IMR-90 (cell line): ENCODE measurements at regions not wholly inside any gene's neighbourhood (a gene's known extent, or its start where the extent isn't known, plus 50 kb on each side); places are given as distances from the start of the nearest gene placed in this dataset.

Source experiments
- ATAC-seq: fragments of 200-7000 bp; cut with Tn5 transposase; 2 replicates; pipeline ENCODE4 v1.9.1; 2020; ENCODE audit warnings: low read depth, mild to moderate bottlenecking, moderate library complexity
- BruUV-seq: library from RNA; stranded (reverse); fragments of 400-500 nt; replicated peaks from 2 replicates; lab custom pipeline; 2021; lab: Mats Ljungman, UMichigan
- CTCF ChIA-PET: fragments of 300-600 bp; formaldehyde crosslinking; extraction: SDS; loops from one replicate; lab custom pipeline; 2021; ENCODE audit warnings: antibody characterized with exemption; lab: Yijun Ruan, JAX
- POLR2A ChIA-PET: fragments of 300-600 bp; sonication (Branson Sonifier 250); formaldehyde crosslinking; loops from one replicate; lab custom pipeline; 2022; ENCODE audit warnings: antibody characterized with exemption; ENCODE audit not compliant: unreplicated experiment; lab: Charles Lee
- DNase-seq: peaks from one replicate; pipeline ENCODE4 v3.0.0; 2013
- H2AFZ ChIP-seq: replicated peaks from 2 replicates; pipeline ENCODE3; 2013; ENCODE audit warnings: low read length, mild to moderate bottlenecking; ENCODE audit not compliant: poor library complexity
- H2AK5ac ChIP-seq: 2 replicates; pipeline ENCODE4 v1.6.1; 2013; ENCODE audit warnings: low read depth, low read length, inconsistent platforms
- H2AK9ac ChIP-seq: replicated peaks from 2 replicates; pipeline ENCODE3; 2013; ENCODE audit warnings: mild to moderate bottlenecking, low read depth, low read length, moderate library complexity; ENCODE audit not compliant: poor library complexity
- H2BK120ac ChIP-seq: 2 replicates; pipeline ENCODE4 v1.6.1; 2013; ENCODE audit warnings: low read depth, low read length, inconsistent platforms
- H2BK15ac ChIP-seq: 3 replicates; pipeline ENCODE4 v1.6.1; 2013; ENCODE audit warnings: low read depth, low read length, inconsistent platforms
- H2BK20ac ChIP-seq: 2 replicates; pipeline ENCODE4 v1.6.1; 2013; ENCODE audit warnings: low read depth, mild to moderate bottlenecking, inconsistent platforms, low read length, moderate library complexity
- H2BK5ac ChIP-seq: 2 replicates; pipeline ENCODE4 v1.6.1; 2013; ENCODE audit warnings: mild to moderate bottlenecking, low read depth, low read length, inconsistent platforms; ENCODE audit not compliant: poor library complexity, severe bottlenecking
- H3K14ac ChIP-seq: replicated peaks from 2 replicates; pipeline ENCODE4 v1.6.1; 2013; ENCODE audit warnings: low read depth, low read length, inconsistent platforms
- H3K18ac ChIP-seq: 2 replicates; pipeline ENCODE4 v1.6.1; 2013; ENCODE audit warnings: low read depth, low read length, control low read depth
- H3K23ac ChIP-seq: 2 replicates; pipeline ENCODE4 v1.6.1; 2013; ENCODE audit warnings: low read depth, low read length, inconsistent platforms
- H3K27ac ChIP-seq: 2 replicates; pipeline ENCODE4 v1.5.1; 2013; ENCODE audit warnings: mild to moderate bottlenecking, control low read depth, low read length; ENCODE audit not compliant: insufficient read depth
- H3K27me3 ChIP-seq: 2 replicates; pipeline ENCODE4 v1.6.1; 2013; ENCODE audit warnings: low read length; ENCODE audit not compliant: control insufficient read depth, insufficient read depth
- H3K36me3 ChIP-seq: 2 replicates; pipeline ENCODE4 v1.6.1; 2013; ENCODE audit warnings: low read length, mixed read lengths; ENCODE audit not compliant: control insufficient read depth, insufficient read depth
- H3K4ac ChIP-seq: 2 replicates; pipeline ENCODE4 v1.6.1; 2013; ENCODE audit warnings: low read depth, low read length, inconsistent platforms
- H3K4me1 ChIP-seq: 2 replicates; pipeline ENCODE4 v1.6.1; 2013; ENCODE audit warnings: low read length, mixed read lengths; ENCODE audit not compliant: control insufficient read depth, insufficient read depth
- H3K4me2 ChIP-seq: 2 replicates; pipeline ENCODE4 v1.6.1; 2013; ENCODE audit warnings: low read depth, mild to moderate bottlenecking, control low read depth, low read length, moderate library complexity
- H3K4me3 ChIP-seq: 2 replicates; pipeline ENCODE4 v1.5.1; 2013; ENCODE audit warnings: low read depth, mild to moderate bottlenecking, control low read depth, low read length, moderate library complexity; ENCODE audit not compliant: insufficient read depth
- H3K56ac ChIP-seq: 2 replicates; pipeline ENCODE4 v1.6.1; 2013; ENCODE audit warnings: low read length, inconsistent platforms; ENCODE audit not compliant: insufficient read depth; ENCODE audit errors: extremely low read depth
- H3K79me1 ChIP-seq, 2 experiments: 2 replicates each; pipeline ENCODE4 v1.6.1; 2013; ENCODE audit warnings: low read length in 2 of 2, inconsistent platforms in 1 of 2, low read depth in 1 of 2
- H3K9ac ChIP-seq: 2 replicates; pipeline ENCODE4 v1.6.1; 2013; ENCODE audit warnings: low read depth, low read length, control low read depth
- H3K9me1 ChIP-seq: 2 replicates; pipeline ENCODE4 v1.6.1; 2013; ENCODE audit warnings: low read length, inconsistent platforms; ENCODE audit not compliant: insufficient read depth
- H3K9me3 ChIP-seq: 2 replicates; pipeline ENCODE4 v1.6.1; 2013; ENCODE audit warnings: low read length; ENCODE audit not compliant: control insufficient read depth, insufficient read depth
- H4K20me1 ChIP-seq: 2 replicates; pipeline ENCODE4 v1.6.1; 2013; ENCODE audit warnings: low read length, inconsistent platforms; ENCODE audit not compliant: insufficient read depth
- H4K5ac ChIP-seq: 2 replicates; pipeline ENCODE4 v1.6.1; 2013; ENCODE audit warnings: mild to moderate bottlenecking, low read depth, low read length, control low read depth
- H4K8ac ChIP-seq, 2 experiments: 2 replicates each; pipeline ENCODE4 v1.6.1; 2013; ENCODE audit warnings: low read depth in 2 of 2, low read length in 2 of 2, control low read depth in 1 of 2, inconsistent platforms in 1 of 2
- H4K91ac ChIP-seq: 2 replicates; pipeline ENCODE4 v1.6.1; 2013; ENCODE audit warnings: low read depth, low read length, inconsistent platforms; ENCODE audit not compliant: insufficient read depth
- BHLHE40 ChIP-seq: fragments of 150-350 bp; IDR thresholded peaks from 2 replicates; pipeline ENCODE4 v1.6.1; 2016; ENCODE audit warnings: mild to moderate bottlenecking, low read depth, low read length
- CEBPB ChIP-seq: IDR thresholded peaks from 2 replicates; pipeline ENCODE4 v1.6.1; 2012; ENCODE audit warnings: low read depth, low read length, improper control_type of control experiment
- MAZ ChIP-seq: IDR thresholded peaks from 2 replicates; pipeline ENCODE4 v1.6.1; 2012; ENCODE audit warnings: low read depth, mild to moderate bottlenecking, low read length, improper control_type of control experiment, moderate library complexity, borderline replicate concordance
- MXI1 ChIP-seq: IDR thresholded peaks from 2 replicates; pipeline ENCODE4 v1.6.1; 2012; ENCODE audit warnings: low read depth, mild to moderate bottlenecking, low read length, moderate library complexity, borderline replicate concordance
- NFE2L2 ChIP-seq: fragments of 150-350 bp; IDR thresholded peaks from 2 replicates; pipeline ENCODE4 v1.6.1; 2016; ENCODE audit warnings: low read depth, mild to moderate bottlenecking, low read length
- POLR2A ChIP-seq: IDR thresholded peaks from 2 replicates; pipeline ENCODE4 v1.6.1; 2012; ENCODE audit warnings: mild to moderate bottlenecking, low read depth, low read length
- WGBS, 2 experiments: methylation state at CpG; one replicate each; pipeline versions ENCODE4 v1.1.5 to v1.1.7; 2013; ENCODE audit warnings: missing lambda C conversion rate in 2 of 2; ENCODE audit not compliant: insufficient read length in 1 of 2; ENCODE audit errors: extremely low coverage in 2 of 2; 5-methylcytosine and 5-hydroxymethylcytosine counted together
- dilution Hi-C: fragments of 300-500 bp; cut with HindIII; formaldehyde crosslinking; loops from one replicate; pipeline ENCODE4 v1.14.3; 2018; ENCODE audit warnings: low sequenced_read_pairs; ENCODE audit not compliant: unreplicated experiment
- in situ Hi-C: fragments of 300-500 bp; cut with MboI; formaldehyde crosslinking; loops from 3 replicates; pipeline ENCODE4 v1.14.3; 2019; ENCODE audit warnings: low sequenced_read_pairs, inconsistent platforms, mixed read lengths
- intact Hi-C: fragments of 100-400 bp; cut with micrococcal nuclease; formaldehyde crosslinking; loops from 2 replicates; pipeline ENCODE4 v1.10.0; 2022
- TF ChIP-seq, protein P1 (sequence below): conservative IDR thresholded peaks from 2 replicates; pipeline ENCODE4 v1.5.1; 2012; ENCODE audit warnings: mild to moderate bottlenecking, low read depth, low read length, improper control_type of control experiment
- TF ChIP-seq, protein P2 (sequence below): fragments of 150-350 bp; IDR thresholded peaks from 2 replicates; pipeline ENCODE4 v1.6.1; 2016; ENCODE audit warnings: low read depth, mild to moderate bottlenecking, low read length, moderate library complexity, borderline replicate concordance
- TF ChIP-seq, protein P3 (sequence below): fragments of 150-350 bp; IDR thresholded peaks from 2 replicates; pipeline ENCODE4 v1.6.1; 2017; ENCODE audit warnings: mild to moderate bottlenecking, antibody characterized with exemption, low read length, low read depth

DNA sequence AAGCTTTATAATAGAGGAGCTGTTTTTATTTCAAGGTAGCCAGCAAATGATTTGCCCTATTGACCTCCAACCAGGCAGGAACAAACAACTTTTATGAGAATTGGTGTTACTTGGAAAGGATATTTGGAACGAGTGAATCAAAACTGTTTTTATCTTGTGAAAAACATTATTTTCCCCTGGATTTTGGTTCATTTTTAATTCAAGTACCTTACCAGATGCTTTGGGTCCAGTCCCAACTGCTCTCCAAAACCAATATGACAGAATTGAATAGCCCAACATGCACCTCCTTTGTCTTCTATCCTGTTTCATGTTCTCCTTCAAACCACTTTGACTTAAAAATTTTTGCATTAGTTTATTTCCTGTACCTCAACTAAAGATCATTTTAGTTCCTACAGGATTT lies 178.6 kb upstream of the RBMS1 start:
- BruUV-seq = no TSS peak
- Histone ChIP-seq H3K18ac (no peak overlapping the region), H2BK15ac (no peak overlapping the region), H3K23ac (no peak overlapping the region), H3K56ac (no peak overlapping the region), H3K27me3 (no peaks in the 10 kb centered on the region), H3K27ac (no peak overlapping the region), H2AFZ (no peak overlapping the region), H3K4me1 (0 out of 2 replicates have a peak, but pooled peaks cover 2% of the 10 kb centered on the region), H3K9me1 (peaks cover 2% of the 10 kb centered on the region; the same call in 1 of the 2 replicates), H3K9me3 (peaks cover 2% of the 10 kb centered on the region; the same call in 1 of the 2 replicates), H3K79me1 (no peaks in the 10 kb centered on the region), H3K4me3 (no peak overlapping the region), H2BK120ac (no peak overlapping the region), H2AK9ac (no peak overlapping the region), H3K4ac (no peak overlapping the region), H4K20me1 (no peaks in the 10 kb centered on the region), H3K36me3 (no peaks in the 10 kb centered on the region), H2AK5ac (no peak overlapping the region), H3K4me2 (no peak overlapping the region), H3K9ac (no peak overlapping the region), H4K5ac (no peak overlapping the region), H3K14ac (no peak overlapping the region), H4K8ac (no peak overlapping the region), H4K91ac (no peak overlapping the region), H2BK20ac (no peak overlapping the region), H2BK5ac (no peak overlapping the region)
- ATAC-seq = no peak
- WGBS, 2 experiments = no CpG with 5 or more reads among the region's 1 CpG
- ChIA-PET CTCF (no interaction called here), POLR2A (no interaction called here)
- DNase-seq = no peak
- intact Hi-C loops = no loop called here
- TF ChIP-seq, protein P1, sequence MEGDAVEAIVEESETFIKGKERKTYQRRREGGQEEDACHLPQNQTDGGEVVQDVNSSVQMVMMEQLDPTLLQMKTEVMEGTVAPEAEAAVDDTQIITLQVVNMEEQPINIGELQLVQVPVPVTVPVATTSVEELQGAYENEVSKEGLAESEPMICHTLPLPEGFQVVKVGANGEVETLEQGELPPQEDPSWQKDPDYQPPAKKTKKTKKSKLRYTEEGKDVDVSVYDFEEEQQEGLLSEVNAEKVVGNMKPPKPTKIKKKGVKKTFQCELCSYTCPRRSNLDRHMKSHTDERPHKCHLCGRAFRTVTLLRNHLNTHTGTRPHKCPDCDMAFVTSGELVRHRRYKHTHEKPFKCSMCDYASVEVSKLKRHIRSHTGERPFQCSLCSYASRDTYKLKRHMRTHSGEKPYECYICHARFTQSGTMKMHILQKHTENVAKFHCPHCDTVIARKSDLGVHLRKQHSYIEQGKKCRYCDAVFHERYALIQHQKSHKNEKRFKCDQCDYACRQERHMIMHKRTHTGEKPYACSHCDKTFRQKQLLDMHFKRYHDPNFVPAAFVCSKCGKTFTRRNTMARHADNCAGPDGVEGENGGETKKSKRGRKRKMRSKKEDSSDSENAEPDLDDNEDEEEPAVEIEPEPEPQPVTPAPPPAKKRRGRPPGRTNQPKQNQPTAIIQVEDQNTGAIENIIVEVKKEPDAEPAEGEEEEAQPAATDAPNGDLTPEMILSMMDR = no peak
- TF ChIP-seq, protein P2, sequence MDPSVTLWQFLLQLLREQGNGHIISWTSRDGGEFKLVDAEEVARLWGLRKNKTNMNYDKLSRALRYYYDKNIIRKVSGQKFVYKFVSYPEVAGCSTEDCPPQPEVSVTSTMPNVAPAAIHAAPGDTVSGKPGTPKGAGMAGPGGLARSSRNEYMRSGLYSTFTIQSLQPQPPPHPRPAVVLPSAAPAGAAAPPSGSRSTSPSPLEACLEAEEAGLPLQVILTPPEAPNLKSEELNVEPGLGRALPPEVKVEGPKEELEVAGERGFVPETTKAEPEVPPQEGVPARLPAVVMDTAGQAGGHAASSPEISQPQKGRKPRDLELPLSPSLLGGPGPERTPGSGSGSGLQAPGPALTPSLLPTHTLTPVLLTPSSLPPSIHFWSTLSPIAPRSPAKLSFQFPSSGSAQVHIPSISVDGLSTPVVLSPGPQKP = no peak
- no peak for TF ChIP-seq MXI1
- TF ChIP-seq, protein P3, sequence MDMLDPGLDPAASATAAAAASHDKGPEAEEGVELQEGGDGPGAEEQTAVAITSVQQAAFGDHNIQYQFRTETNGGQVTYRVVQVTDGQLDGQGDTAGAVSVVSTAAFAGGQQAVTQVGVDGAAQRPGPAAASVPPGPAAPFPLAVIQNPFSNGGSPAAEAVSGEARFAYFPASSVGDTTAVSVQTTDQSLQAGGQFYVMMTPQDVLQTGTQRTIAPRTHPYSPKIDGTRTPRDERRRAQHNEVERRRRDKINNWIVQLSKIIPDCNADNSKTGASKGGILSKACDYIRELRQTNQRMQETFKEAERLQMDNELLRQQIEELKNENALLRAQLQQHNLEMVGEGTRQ = no peak
- TF ChIP-seq MAZ = no peak
- no peak for TF ChIP-seq POLR2A
- no peak for TF ChIP-seq BHLHE40
- no peak for TF ChIP-seq NFE2L2
- TF ChIP-seq CEBPB = no peak
- dilution Hi-C loops = no loop called here
- in situ Hi-C loops = no loop called here
